Liver (tissue), 3 donors: ENCODE measurements at regions not wholly inside any gene's neighbourhood (a gene's known extent, or its start where the extent isn't known, plus 50 kb on each side); places are given as distances from the start of the nearest gene placed in this dataset.

ENCODE experiments used
- ATF3 ChIP-seq: IDR thresholded peaks from 2 replicates; pipeline ENCODE4 v1.6.1; 2016; ENCODE audit warnings: antibody characterized with exemption
- CTCF ChIP-seq: fragments of 150-350 bp; IDR thresholded peaks from 2 replicates; pipeline ENCODE4 v1.5.1; 2017; ENCODE audit warnings: improper control_type of control experiment, low read depth, low read length; ENCODE audit not compliant: missing input control
- donor health status: healthy.
- donor health status: healthy.

GRCh38 chr12:105911966-105912365, 226.8 kb downstream of the NUAK1 start:
- no peak for TF ChIP-seq CTCF
- no peak for TF ChIP-seq ATF3
